Heart left ventricle (tissue), 13 donors: ENCODE measurements at regions not wholly inside any gene's neighbourhood (a gene's known extent, or its start where the extent isn't known, plus 50 kb on each side); places are given as distances from the start of the nearest gene placed in this dataset.

ENCODE experiments used
- CTCF ChIP-seq, 12 donors: fragments of 200-600 bp; sonication (generic) in 4 of 12; IDR thresholded peaks; one replicate each; pipeline versions ENCODE4 v1.5.0 to v1.8.0; 2018 to 2022; ENCODE audit warnings: antibody characterized with exemption in 12 of 12, mild to moderate bottlenecking in 5 of 12
- POLR2A ChIP-seq, 2 donors: fragments of 450-650 bp; IDR thresholded peaks; one replicate each; pipeline ENCODE4 v1.6.1; 2017; ENCODE audit warnings: antibody characterized with exemption in 2 of 2, mild to moderate bottlenecking in 2 of 2, moderate library complexity in 2 of 2
- donor health status: ischemic (EF 13 %, LVEDD 7.1; RV severe dilation, severe dysfunction).
- donor health status: DM: no; HTN: yes; CAD: no.
- donor health status: DM: no; HTN: no; CAD: no.
- donor health status: ischemic (EF 25% LVEDD 6.9; RV normal size, moderate dysfunction).
- donor health status: ischemic (EF 25% LVEDD 5.7; RV mildly dilated, moderate dysfunction).
- donor health status: ischemic (EF 35%, LVEDD 5.7; RV mildly dilated, moderate dysfunction).
- donor health status: nonischemic (EF 11% LVEDD 7.7; RV severe dilation, severe dysfunction).
- donor health status: DM: yes; HTN: yes; CAD: no.
- donor health status: PGD.
- donor health status: ischemic (EF 29% LVEDD 5.4; RV normal size, mild dysfunction).
- donor health status: nonischemic (EF 23%, LVEDD 6.1; RV moderate dilation, normal function).

GRCh38 chr2:126228531-126228930, 427.4 kb upstream of the GYPC start:
- TF ChIP-seq CTCF (IDR thresholded peaks at IDR 0.05) = no peak
- no peak for TF ChIP-seq POLR2A (IDR thresholded peaks at IDR 0.05)
